CD4-positive, alpha-beta T cell (primary cell): ENCODE measurements at regions not wholly inside any gene's neighbourhood (a gene's known extent, or its start where the extent isn't known, plus 50 kb on each side); places are given as distances from the start of the nearest gene placed in this dataset.

Source experiments
- ATAC-seq: fragments of 200-7000 bp; cut with Tn5 transposase; one replicate; pipeline ENCODE4 v1.10.0; 2022; ENCODE audit warnings: mild to moderate bottlenecking; ENCODE audit not compliant: poor library complexity
- CTCF ChIA-PET: fragments of 350-600 bp; sonication (Branson Sonifier 250); formaldehyde crosslinking; loops from one replicate; lab custom pipeline; 2021; ENCODE audit warnings: antibody characterized with exemption, inconsistent platforms; lab: Charles Lee
- POLR2A ChIA-PET: fragments of 350-600 bp; sonication (Branson Sonifier 250); formaldehyde crosslinking; loops from one replicate; lab custom pipeline; 2021; ENCODE audit warnings: antibody characterized with exemption, inconsistent platforms; lab: Charles Lee
- DNase-seq, 14 experiments: peaks; one replicate each; pipeline ENCODE4 v3.0.0-alpha.2; 2013 to 2020; ENCODE audit warnings: mixed read lengths in 2 of 14
- H3K27ac ChIP-seq, 2 donors: one replicate each; pipeline versions ENCODE4 v1.5.1 to v1.7.0; 2013; ENCODE audit warnings: low read length in 2 of 2, low read depth in 1 of 2, mild to moderate bottlenecking in 1 of 2
- H3K27me3 ChIP-seq, 2 experiments: 1 replicate in 1 of 2; 2 replicates in 1 of 2; pipeline versions ENCODE4 v1.6.1 to v1.7.0; 2013; ENCODE audit warnings: low read length in 2 of 2, control low read depth in 1 of 2, mild to moderate bottlenecking in 1 of 2, moderate library complexity in 1 of 2; ENCODE audit not compliant: insufficient read depth in 2 of 2, control insufficient read depth in 1 of 2
- H3K36me3 ChIP-seq: one replicate; pipeline ENCODE4 v1.6.1; 2013; ENCODE audit warnings: low read length, control low read depth; ENCODE audit not compliant: insufficient read depth
- H3K4me1 ChIP-seq: one replicate; pipeline ENCODE4 v1.6.1; 2013; ENCODE audit warnings: low read length, control low read depth; ENCODE audit not compliant: insufficient read depth
- H3K4me3 ChIP-seq: one replicate; pipeline ENCODE4 v1.5.1; 2013; ENCODE audit warnings: mild to moderate bottlenecking, low read length, moderate library complexity
- H3K9me3 ChIP-seq, 2 experiments: 1 replicate in 1 of 2; 2 replicates in 1 of 2; pipeline versions ENCODE4 v1.6.1 to v1.7.0; 2013; ENCODE audit warnings: low read length in 2 of 2, mild to moderate bottlenecking in 2 of 2, control low read depth in 1 of 2, moderate library complexity in 1 of 2; ENCODE audit not compliant: control insufficient read depth in 1 of 2, insufficient read depth in 1 of 2
- H3K27ac Mint-ChIP-seq: one replicate; pipeline ENCODE4 v1.8.0; 2020; ENCODE audit warnings: mixed read lengths
- H3K27me3 Mint-ChIP-seq: one replicate; pipeline ENCODE4 v1.8.0; 2021; ENCODE audit warnings: mixed read lengths
- H3K36me3 Mint-ChIP-seq: one replicate; pipeline ENCODE4 v1.8.0; 2021; ENCODE audit warnings: low read depth, mixed read lengths
- H3K4me1 Mint-ChIP-seq: one replicate; pipeline ENCODE4 v1.8.0; 2021; ENCODE audit warnings: low read depth, mixed read lengths
- H3K4me3 Mint-ChIP-seq: one replicate; pipeline ENCODE4 v1.8.0; 2020; ENCODE audit warnings: mild to moderate bottlenecking, mixed read lengths
- H3K9me3 Mint-ChIP-seq: one replicate; pipeline ENCODE4 v1.8.0; 2020; ENCODE audit warnings: mixed read lengths
- CTCF ChIP-seq: fragments of 200-600 bp; IDR thresholded peaks from one replicate; pipeline ENCODE4 v1.8.0; 2022; ENCODE audit warnings: antibody characterized with exemption, mild to moderate bottlenecking
- intact Hi-C, 2 experiments: fragments of 100-400 bp; cut with DNase I in 1 of 2; cut with micrococcal nuclease in 1 of 2; formaldehyde crosslinking; loops; one replicate each; pipeline versions ENCODE4 v1.15.1 to v1.9.0; 2023 to 2025; cut with DNase I, micrococcal nuclease

DNA sequence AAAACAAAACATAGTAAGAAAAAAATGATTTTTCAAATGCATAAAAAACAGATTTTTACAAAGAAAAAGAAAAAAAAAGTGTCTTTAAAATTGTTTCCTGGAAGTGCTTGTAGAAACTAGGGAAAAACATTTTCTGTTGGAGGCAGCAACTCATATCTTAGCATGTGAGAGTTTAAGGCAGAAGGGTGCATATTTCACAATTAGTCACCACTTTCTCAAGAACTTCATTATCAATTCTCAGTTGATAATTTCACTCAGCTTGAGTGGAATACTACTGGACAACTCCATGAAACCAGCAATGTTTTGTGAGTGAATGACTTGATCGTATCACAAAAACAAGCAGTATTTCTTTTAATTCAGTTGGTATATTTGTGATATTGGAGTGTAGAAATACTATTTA, 508.3 kb upstream of the DAB2 start:
- peaks cover 64% of the 10 kb centered on the region for H3K27me3 Mint-ChIP-seq
- no peaks in the 10 kb centered on the region for H3K9me3 ChIP-seq
- no peaks in the 10 kb centered on the region for H3K9me3 Mint-ChIP-seq
- DNase-seq (no peak), ATAC-seq (no peak)
- CTCF ChIA-PET, result no interaction called here
- intact Hi-C loops, result no loop called here
- no peak overlapping the region for H3K4me3 ChIP-seq
- H3K27ac ChIP-seq, result no peak overlapping the region
- no peak for TF ChIP-seq CTCF
- peaks cover 0 to 17% of the 10 kb centered on the region in 2 experiments for H3K27me3 ChIP-seq
- no peaks in the 10 kb centered on the region for H3K36me3 ChIP-seq
- no peak overlapping the region for H3K27ac Mint-ChIP-seq
- no peak overlapping the region for H3K4me3 Mint-ChIP-seq
- no peaks in the 10 kb centered on the region for H3K36me3 Mint-ChIP-seq
- no peaks in the 10 kb centered on the region for H3K4me1 Mint-ChIP-seq
- H3K4me1 ChIP-seq, result no peaks in the 10 kb centered on the region
- POLR2A ChIA-PET, result no interaction called here

DNA sequence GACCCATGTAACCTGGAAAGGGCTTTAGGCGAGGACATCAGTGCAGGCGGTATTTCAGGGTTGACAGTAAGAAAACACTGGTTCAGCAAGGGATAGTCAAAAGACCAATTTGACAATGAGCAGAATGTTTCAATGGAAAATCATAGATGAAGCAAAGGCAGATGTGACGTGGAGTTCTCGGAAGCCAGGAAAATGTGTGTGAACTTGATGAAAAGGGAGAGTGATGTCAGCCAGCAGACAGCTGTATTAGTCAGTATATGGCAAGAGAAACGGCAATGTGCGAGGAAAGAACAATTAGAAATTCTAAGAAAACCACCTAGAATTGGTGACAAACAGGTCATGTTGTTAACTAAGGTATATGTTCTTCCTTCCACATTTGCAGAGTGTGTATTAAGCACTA, 503.9 kb upstream of the DAB2 start:
- Mint-ChIP-seq H3K27ac (no peak overlapping the region), H3K36me3 (no peaks in the 10 kb centered on the region), H3K4me1 (no peaks in the 10 kb centered on the region), H3K4me3 (no peak overlapping the region), H3K27me3 (peaks cover 39% of the 10 kb centered on the region), H3K9me3 (no peaks in the 10 kb centered on the region)
- H3K27ac ChIP-seq, result no peak overlapping the region
- H3K4me1 ChIP-seq, result no peaks in the 10 kb centered on the region
- intact Hi-C loops, result no loop called here
- no peaks in the 10 kb centered on the region for H3K36me3 ChIP-seq
- no peak overlapping the region for H3K4me3 ChIP-seq
- peaks cover 0 to 17% of the 10 kb centered on the region in 2 experiments for H3K27me3 ChIP-seq
- no peaks in the 10 kb centered on the region for H3K9me3 ChIP-seq
- no peak for DNase-seq
- ChIA-PET POLR2A (no interaction called here), CTCF (no interaction called here)
- no peak for ATAC-seq
- no peak for TF ChIP-seq CTCF

DNA sequence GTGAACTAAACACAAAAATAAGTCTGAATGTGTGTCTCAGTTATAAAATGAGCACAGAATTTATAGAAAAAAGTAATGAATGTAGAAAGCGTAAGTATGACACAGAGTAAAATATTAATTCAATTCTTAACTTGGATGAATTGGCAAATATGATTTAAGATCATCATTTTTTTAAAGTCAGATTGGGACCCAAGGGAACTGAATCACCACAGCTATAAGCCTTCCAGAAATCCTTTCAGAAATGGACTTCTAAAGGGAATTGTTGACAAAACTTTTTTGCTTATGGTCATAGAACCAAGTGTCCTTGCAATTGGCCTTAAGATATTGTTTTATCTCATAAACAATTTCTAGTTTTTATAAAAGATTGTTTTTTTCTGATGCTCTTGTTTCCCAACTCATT, 495.1 kb upstream of the DAB2 start:
- H3K27ac ChIP-seq, result no peak overlapping the region
- Mint-ChIP-seq H3K9me3 (no peaks in the 10 kb centered on the region), H3K4me3 (no peak overlapping the region), H3K27ac (no peak overlapping the region), H3K27me3 (no peaks in the 10 kb centered on the region), H3K36me3 (no peaks in the 10 kb centered on the region), H3K4me1 (no peaks in the 10 kb centered on the region)
- H3K9me3 ChIP-seq, result no peaks in the 10 kb centered on the region
- intact Hi-C loops, result no loop called here
- ChIA-PET CTCF (no interaction called here), POLR2A (no interaction called here)
- no peak for DNase-seq
- no peaks in the 10 kb centered on the region for H3K4me1 ChIP-seq
- ATAC-seq, result no peak
- no peaks in the 10 kb centered on the region for H3K27me3 ChIP-seq
- no peak for TF ChIP-seq CTCF
- H3K36me3 ChIP-seq, result no peaks in the 10 kb centered on the region
- no peak overlapping the region for H3K4me3 ChIP-seq
